CD8-positive, alpha-beta memory T cell (primary cell): ENCODE measurements at regions not wholly inside any gene's neighbourhood (a gene's known extent, or its start where the extent isn't known, plus 50 kb on each side); places are given as distances from the start of the nearest gene placed in this dataset.
"Not testable (repeated sequence)": the region's sequence is repeated elsewhere in the genome, so short reads cannot be mapped to it uniquely, and the experiment has no call there.

Experiments
- CTCF ChIA-PET: fragments of 350-600 bp; sonication (Branson Sonifier 250); formaldehyde crosslinking; loops from one replicate; lab custom pipeline; 2021; ENCODE audit warnings: antibody characterized with exemption; lab: Charles Lee
- POLR2A ChIA-PET: fragments of 350-600 bp; sonication (Branson Sonifier 250); formaldehyde crosslinking; loops from one replicate; lab custom pipeline; 2021; ENCODE audit warnings: antibody characterized with exemption; lab: Charles Lee
- DNase-seq, 5 donors: peaks; one replicate each; pipeline versions ENCODE4 v3.0.0 to v3.0.0-alpha.2; 2020 to 2022; ENCODE audit warnings: mixed read lengths in 1 of 5
- H3K27ac ChIP-seq: one replicate; pipeline ENCODE4 v1.7.0; 2013; ENCODE audit warnings: low read depth, mild to moderate bottlenecking, low read length, moderate library complexity
- H3K27me3 ChIP-seq: 2 replicates; pipeline ENCODE4 v1.7.0; 2013; ENCODE audit warnings: low read length, mild to moderate bottlenecking; ENCODE audit not compliant: insufficient read depth, poor library complexity, severe bottlenecking
- H3K36me3 ChIP-seq: 2 replicates; pipeline ENCODE4 v1.7.0; 2013; ENCODE audit warnings: mild to moderate bottlenecking, low read length, moderate library complexity; ENCODE audit not compliant: insufficient read depth
- H3K4me1 ChIP-seq: 2 replicates; pipeline ENCODE4 v1.7.0; 2013; ENCODE audit warnings: mild to moderate bottlenecking, low read length, moderate library complexity; ENCODE audit not compliant: insufficient read depth
- H3K4me3 ChIP-seq: 2 replicates; pipeline ENCODE4 v1.7.0; 2013; ENCODE audit warnings: mild to moderate bottlenecking, low read length
- H3K9me3 ChIP-seq: 2 replicates; pipeline ENCODE4 v1.7.0; 2013; ENCODE audit warnings: mild to moderate bottlenecking, low read length
- H3K27ac Mint-ChIP-seq, 8 donors: one replicate each; pipeline ENCODE4 v1.8.0; 2020 to 2021; ENCODE audit warnings: mixed read lengths in 8 of 8, mild to moderate bottlenecking in 6 of 8, inconsistent platforms in 3 of 8, moderate library complexity in 3 of 8
- H3K27me3 Mint-ChIP-seq, 2 donors: one replicate each; pipeline ENCODE4 v1.8.0; 2020 to 2021; ENCODE audit warnings: mixed read lengths in 2 of 2, mild to moderate bottlenecking in 1 of 2, moderate library complexity in 1 of 2
- H3K36me3 Mint-ChIP-seq, 3 donors: one replicate each; pipeline ENCODE4 v1.8.0; 2020 to 2021; ENCODE audit warnings: mixed read lengths in 3 of 3, inconsistent platforms in 1 of 3, mild to moderate bottlenecking in 1 of 3
- H3K4me1 Mint-ChIP-seq, 3 donors: one replicate each; pipeline ENCODE4 v1.8.0; 2020 to 2021; ENCODE audit warnings: mixed read lengths in 3 of 3, inconsistent platforms in 1 of 3, mild to moderate bottlenecking in 1 of 3
- H3K4me3 Mint-ChIP-seq, 7 donors: one replicate each; pipeline ENCODE4 v1.8.0; 2020 to 2021; ENCODE audit warnings: mixed read lengths in 7 of 7, mild to moderate bottlenecking in 6 of 7, moderate library complexity in 4 of 7, inconsistent platforms in 2 of 7
- H3K9me3 Mint-ChIP-seq, 5 donors: one replicate each; pipeline ENCODE4 v1.8.0; 2020 to 2022; ENCODE audit warnings: mixed read lengths in 5 of 5, mild to moderate bottlenecking in 3 of 5, moderate library complexity in 2 of 5, inconsistent platforms in 1 of 5

GRCh38 chr2:8121022-8121825 lies 560.6 kb upstream of the ID2 start:
- H3K9me3 ChIP-seq = no peaks in the 10 kb centered on the region
- no peaks in the 10 kb centered on the region for H3K36me3 ChIP-seq
- Mint-ChIP-seq H3K27me3 (peaks cover 0 to 2% of the 10 kb centered on the region in 2 donors), H3K4me1 (peaks cover 0 to 5% (median 3%) of the 10 kb centered on the region in 3 donors), H3K27ac (no peak overlapping the region), H3K9me3 (no peaks in the 10 kb centered on the region), H3K36me3 (peaks cover 0 to 2% (median 0%) of the 10 kb centered on the region in 3 donors), H3K4me3 (no peak overlapping the region)
- no peaks in the 10 kb centered on the region for H3K4me1 ChIP-seq
- ChIA-PET CTCF (no interaction called here), POLR2A (no interaction called here)
- H3K27me3 ChIP-seq = no peaks in the 10 kb centered on the region
- no peak overlapping the region for H3K27ac ChIP-seq
- no peak for DNase-seq
- no peak overlapping the region for H3K4me3 ChIP-seq

GRCh38 chr2:8121826-8122513 lies 559.9 kb upstream of the ID2 start:
- Mint-ChIP-seq H3K27me3 (peaks cover 0 to under 1% of the 10 kb centered on the region in 2 donors), H3K36me3 (peaks cover 0 to 3% (median 2%) of the 10 kb centered on the region in 3 donors), H3K4me3 (no peak overlapping the region), H3K9me3 (peaks cover 0 to 1% (median 0%) of the 10 kb centered on the region in 5 donors), H3K27ac (no peak overlapping the region), H3K4me1 (peaks cover 0 to 5% (median 3%) of the 10 kb centered on the region in 3 donors)
- Histone ChIP-seq H3K4me1 (no peaks in the 10 kb centered on the region), H3K36me3 (no peaks in the 10 kb centered on the region), H3K9me3 (no peaks in the 10 kb centered on the region), H3K27ac (no peak overlapping the region), H3K4me3 (no peak overlapping the region), H3K27me3 (no peaks in the 10 kb centered on the region)
- ChIA-PET CTCF (no interaction called here), POLR2A (no interaction called here)
- no peak for DNase-seq

GRCh38 chr2:8122520-8122919 lies 559.3 kb upstream of the ID2 start:
- Mint-ChIP-seq H3K4me1 (peaks cover 0 to 5% (median 3%) of the 10 kb centered on the region in 3 donors), H3K9me3 (peaks cover 0 to 4% (median 0%) of the 10 kb centered on the region in 5 donors), H3K36me3 (peaks cover 0 to 4% (median 3%) of the 10 kb centered on the region in 3 donors), H3K27ac (no peak overlapping the region), H3K4me3 (no peak overlapping the region), H3K27me3 (no peaks in the 10 kb centered on the region)
- H3K27ac ChIP-seq = no peak overlapping the region
- no peaks in the 10 kb centered on the region for H3K9me3 ChIP-seq
- POLR2A ChIA-PET = no interaction called here
- no peaks in the 10 kb centered on the region for H3K4me1 ChIP-seq
- no peak for DNase-seq
- CTCF ChIA-PET = no interaction called here
- no peaks in the 10 kb centered on the region for H3K36me3 ChIP-seq
- no peak overlapping the region for H3K4me3 ChIP-seq
- no peaks in the 10 kb centered on the region for H3K27me3 ChIP-seq

- H3K4me1 Mint-ChIP-seq = peaks cover 0 to 5% (median 3%) of the 10 kb centered on the region in 3 donors
- peaks cover 0 to 4% (median 3%) of the 10 kb centered on the region in 3 donors for H3K36me3 Mint-ChIP-seq
- Histone ChIP-seq H3K4me3 (no peak overlapping the region), H3K36me3 (no peaks in the 10 kb centered on the region), H3K27me3 (no peaks in the 10 kb centered on the region), H3K4me1 (no peaks in the 10 kb centered on the region), H3K27ac (no peak overlapping the region), H3K9me3 (no peaks in the 10 kb centered on the region)
- H3K4me3 Mint-ChIP-seq = no peak overlapping the region
- no peaks in the 10 kb centered on the region for H3K27me3 Mint-ChIP-seq
- ChIA-PET CTCF (no interaction called here), POLR2A (no interaction called here)
- DNase-seq = no peak
- peaks cover 0 to 4% (median 0%) of the 10 kb centered on the region in 5 donors for H3K9me3 Mint-ChIP-seq
- H3K27ac Mint-ChIP-seq = no peak overlapping the region
Measured at GRCh38 chr2:8123464-8123863, 558.4 kb upstream of the ID2 start.

- no peaks in the 10 kb centered on the region for H3K36me3 ChIP-seq
- DNase-seq = no peak
- Mint-ChIP-seq H3K27me3 (no peaks in the 10 kb centered on the region), H3K9me3 (peaks cover 0 to 9% (median 0%) of the 10 kb centered on the region in 5 donors), H3K4me1 (no peaks in the 10 kb centered on the region), H3K4me3 (no peak overlapping the region), H3K27ac (peak overlapping the region in 1 of 8 donors; percentile 29), H3K36me3 (peaks cover 0 to 7% (median 6%) of the 10 kb centered on the region in 3 donors)
- H3K4me3 ChIP-seq = no peak overlapping the region
- no peaks in the 10 kb centered on the region for H3K9me3 ChIP-seq
- H3K27me3 ChIP-seq = no peaks in the 10 kb centered on the region
- H3K27ac ChIP-seq = no peak overlapping the region
- ChIA-PET POLR2A (no interaction called here), CTCF (no interaction called here)
- no peaks in the 10 kb centered on the region for H3K4me1 ChIP-seq
Measured at GRCh38 chr2:8125741-8126711, 555.8 kb upstream of the ID2 start.

- Mint-ChIP-seq H3K4me3 (no peak overlapping the region), H3K36me3 (peaks cover 0 to 7% (median 6%) of the 10 kb centered on the region in 3 donors), H3K4me1 (no peaks in the 10 kb centered on the region), H3K9me3 (peaks cover 0 to 9% (median 0%) of the 10 kb centered on the region in 5 donors), H3K27ac (peak overlapping the region in 1 of 8 donors; percentile 21), H3K27me3 (no peaks in the 10 kb centered on the region)
- ChIA-PET CTCF (no interaction called here), POLR2A (no interaction called here)
- Histone ChIP-seq H3K9me3 (no peaks in the 10 kb centered on the region), H3K4me3 (no peak overlapping the region), H3K36me3 (no peaks in the 10 kb centered on the region), H3K27me3 (no peaks in the 10 kb centered on the region), H3K27ac (no peak overlapping the region), H3K4me1 (no peaks in the 10 kb centered on the region)
- no peak for DNase-seq
Measured at GRCh38 chr2:8126783-8127182, 555.1 kb upstream of the ID2 start.

GRCh38 chr2:8131423-8131822 lies 550.4 kb upstream of the ID2 start:
- H3K4me1 Mint-ChIP-seq, POLR2A ChIA-PET, H3K9me3 Mint-ChIP-seq, H3K36me3 ChIP-seq, DNase-seq, CTCF ChIA-PET, H3K4me1 ChIP-seq, H3K27ac ChIP-seq, H3K4me3 ChIP-seq, H3K9me3 ChIP-seq, H3K27ac Mint-ChIP-seq, H3K4me3 Mint-ChIP-seq, H3K27me3 Mint-ChIP-seq, H3K27me3 ChIP-seq: not testable (repeated sequence)
- H3K36me3 Mint-ChIP-seq = peaks cover 0 to 13% (median 5%) of the 10 kb centered on the region in 3 donors
